D341Med (cell line): ENCODE measurements at regions not wholly inside any gene's neighbourhood (a gene's known extent, or its start where the extent isn't known, plus 50 kb on each side); places are given as distances from the start of the nearest gene placed in this dataset.
A peak's percentile ranks its signal among the peaks of the same experiment; 100 is the strongest.

Source experiments
- DNase-seq: peaks from one replicate; pipeline ENCODE4 v3.0.0; 2012; ENCODE audit warnings: low spot score

GRCh38 chr6:16974704-16975359, 127.0 kb upstream of the STMND1 start:
- no peak for DNase-seq

- DNase-seq: no peak
Measured at GRCh38 chr6:16974387-16974673, 127.5 kb upstream of the STMND1 start.

- no peak for DNase-seq
Measured at GRCh38 chr6:16973545-16974386, 128.1 kb upstream of the STMND1 start.

GRCh38 chr6:16973051-16973450, 128.8 kb upstream of the STMND1 start:
- DNase-seq: no peak

GRCh38 chr6:16972535-16972934, 129.3 kb upstream of the STMND1 start:
- no peak for DNase-seq

GRCh38 chr6:16969699-16970655, 131.9 kb upstream of the STMND1 start:
- no peak for DNase-seq

GRCh38 chr6:16968101-16968500, 133.7 kb upstream of the STMND1 start:
- no peak for DNase-seq

GRCh38 chr6:16967470-16967817, 134.4 kb upstream of the STMND1 start:
- no peak for DNase-seq

GRCh38 chr6:16966791-16967469, 134.9 kb upstream of the STMND1 start:
- DNase-seq: no peak

GRCh38 chr6:16965689-16966088, 136.2 kb upstream of the STMND1 start:
- no peak for DNase-seq

- peak; percentile 78 for DNase-seq
Measured at GRCh38 chr6:16964553-16965499, 137.0 kb upstream of the STMND1 start.

GRCh38 chr6:16961577-16961976, 140.3 kb upstream of the STMND1 start:
- no peak for DNase-seq

GRCh38 chr6:16959789-16960188, 142.1 kb upstream of the STMND1 start:
- DNase-seq: no peak

GRCh38 chr6:16956361-16956760, 145.5 kb upstream of the STMND1 start:
- no peak for DNase-seq

- DNase-seq: no peak
Measured at GRCh38 chr6:16955899-16956298, 146.0 kb upstream of the STMND1 start.

- no peak for DNase-seq
Measured at GRCh38 chr6:16953905-16954304, 147.9 kb upstream of the STMND1 start.

- no peak for DNase-seq
Measured at GRCh38 chr6:16953446-16953845, 148.4 kb upstream of the STMND1 start.

GRCh38 chr6:16950825-16951495, 150.9 kb upstream of the STMND1 start:
- DNase-seq: no peak

- DNase-seq: no peak
Measured at GRCh38 chr6:16950302-16950701, 151.5 kb upstream of the STMND1 start.

GRCh38 chr6:16949716-16950115, 152.1 kb upstream of the STMND1 start:
- no peak for DNase-seq
